Activated naive CD8-positive, alpha-beta T cell treated with anti-CD3 and anti-CD28 coated beads, Interleukin-2, amount 50 U/mL, for 16 hours (primary cell): ENCODE measurements at regions not wholly inside any gene's neighbourhood (a gene's known extent, or its start where the extent isn't known, plus 50 kb on each side); places are given as distances from the start of the nearest gene placed in this dataset.

Experiments
- DNase-seq: peaks from one replicate; pipeline ENCODE4 v3.0.0-alpha.2; 2020; ENCODE audit warnings: low read depth, low spot score

DNA sequence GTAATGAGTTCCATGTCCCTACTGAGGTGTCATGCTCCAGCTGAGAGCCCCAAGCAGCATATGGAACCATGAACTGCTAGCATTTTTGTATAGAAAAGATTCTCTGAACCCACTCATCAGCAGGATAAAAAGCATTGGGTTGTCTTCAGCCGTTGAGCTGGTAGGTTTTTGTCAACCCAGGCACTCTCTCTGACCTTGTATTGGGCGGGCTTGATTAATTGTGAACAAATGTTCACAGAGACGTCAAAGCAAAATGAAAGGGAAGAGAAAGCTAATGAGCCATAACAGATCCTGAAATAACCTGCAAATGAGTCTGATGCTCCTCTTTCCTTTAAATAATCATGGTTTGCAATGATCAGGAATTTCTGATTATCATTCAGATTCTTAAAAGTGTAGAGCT lies 924.7 kb upstream of the CELF2 start:
- no peak for DNase-seq

DNA sequence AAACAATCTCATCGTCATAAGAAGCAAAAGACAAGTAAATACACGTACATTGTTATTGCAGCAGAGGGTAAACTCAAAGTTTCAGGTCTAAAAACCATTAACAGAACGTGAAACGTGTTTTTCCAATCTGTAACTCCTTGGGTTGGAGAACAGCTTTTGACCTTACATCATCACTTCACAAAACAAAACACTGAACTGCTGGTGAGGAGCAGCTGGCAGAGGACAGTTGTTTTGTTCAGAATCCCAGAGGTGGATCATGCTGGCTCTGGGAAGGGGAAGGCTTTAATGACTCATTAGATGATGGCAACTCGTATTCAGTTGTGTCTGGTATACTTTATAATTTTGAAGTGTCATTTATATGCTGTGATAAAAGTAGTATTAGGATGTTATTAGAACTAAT lies 923.0 kb upstream of the CELF2 start:
- DNase-seq: no peak

DNA sequence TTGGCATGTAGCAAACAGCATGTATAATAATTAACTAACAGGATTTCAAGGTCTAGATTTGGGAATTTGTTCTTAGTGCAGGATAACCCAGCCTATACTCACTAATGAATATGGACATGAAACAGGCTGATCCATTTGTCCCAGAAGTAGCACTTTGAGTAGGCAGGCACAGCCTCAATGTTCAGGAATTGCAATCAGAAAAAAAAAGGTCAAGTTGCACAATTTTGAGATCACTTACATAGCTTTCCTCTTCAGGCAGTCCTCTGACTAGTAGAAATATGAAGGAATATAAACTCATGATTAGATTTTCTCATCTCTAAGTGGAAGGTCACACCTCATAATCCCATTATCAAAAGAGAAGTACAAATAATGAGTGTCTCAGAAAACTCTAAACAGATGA lies 921.4 kb upstream of the CELF2 start:
- DNase-seq: no peak

DNA sequence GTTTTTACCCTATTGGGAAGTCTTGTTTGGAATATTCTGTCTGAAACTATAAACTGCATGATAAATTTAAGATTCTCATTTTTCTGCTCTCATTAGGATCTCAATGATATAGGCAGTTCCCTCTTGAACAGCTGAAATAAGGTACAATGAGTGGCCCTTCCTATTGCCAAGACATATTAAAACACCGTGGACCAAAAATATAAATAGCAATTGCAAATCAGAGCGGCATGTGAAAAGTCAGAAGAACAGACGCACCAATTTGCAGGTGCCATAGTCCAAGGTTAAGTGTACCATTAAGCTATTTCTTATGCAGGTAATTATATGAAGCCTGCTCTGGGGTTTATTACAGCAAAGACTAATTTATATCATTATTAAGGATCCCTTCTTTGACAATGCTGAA lies 920.8 kb upstream of the CELF2 start:
- DNase-seq: no peak

DNA sequence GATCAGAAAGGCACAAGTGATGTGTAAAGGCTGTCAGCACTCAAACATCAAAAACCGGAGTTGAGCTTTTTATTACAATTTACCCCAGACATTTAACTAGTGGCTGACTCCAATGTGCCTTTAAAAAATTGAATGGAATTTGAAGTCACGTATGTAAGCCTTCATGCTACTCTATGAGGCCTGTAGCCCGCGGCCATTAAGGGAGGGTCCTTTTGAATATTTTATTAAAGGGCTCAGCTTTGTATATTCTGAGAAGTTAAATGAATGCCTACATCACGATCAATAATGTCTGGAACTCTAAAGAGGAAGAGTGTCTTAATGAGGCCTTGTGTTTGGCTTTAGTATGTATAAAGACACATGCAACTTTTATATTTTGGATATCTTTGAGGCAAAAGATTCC lies 916.6 kb upstream of the CELF2 start:
- no peak for DNase-seq

DNA sequence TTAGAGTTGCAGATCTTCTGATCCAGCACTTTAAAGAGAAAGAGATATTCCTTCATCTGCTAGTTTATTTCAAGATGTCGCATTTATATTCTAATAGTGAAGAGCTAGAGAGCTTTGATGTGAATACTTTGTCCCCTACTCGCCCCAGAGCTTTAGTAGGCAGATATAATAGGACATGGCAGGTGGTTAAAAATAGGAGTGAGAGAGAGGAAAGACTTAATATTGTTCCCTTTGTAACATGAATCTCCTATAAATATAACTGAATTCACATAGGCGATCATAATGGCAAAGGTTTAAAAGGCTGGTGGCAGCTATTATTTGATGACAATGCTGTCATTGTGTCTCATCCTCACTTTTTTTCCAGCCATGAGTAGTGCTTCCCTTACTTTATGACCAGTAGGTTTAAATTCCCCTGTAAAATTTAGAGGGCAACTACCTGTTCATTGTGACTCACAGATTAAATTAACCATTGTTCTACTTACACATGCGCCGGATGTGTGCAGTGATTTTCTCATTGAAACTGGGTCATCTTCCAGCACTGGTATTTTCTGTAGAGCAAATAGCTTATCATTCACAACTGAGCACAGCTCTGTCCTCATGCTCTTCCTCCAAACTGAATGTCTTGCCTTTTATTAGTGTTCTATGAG lies 906.7 kb upstream of the CELF2 start:
- DNase-seq: no peak

DNA sequence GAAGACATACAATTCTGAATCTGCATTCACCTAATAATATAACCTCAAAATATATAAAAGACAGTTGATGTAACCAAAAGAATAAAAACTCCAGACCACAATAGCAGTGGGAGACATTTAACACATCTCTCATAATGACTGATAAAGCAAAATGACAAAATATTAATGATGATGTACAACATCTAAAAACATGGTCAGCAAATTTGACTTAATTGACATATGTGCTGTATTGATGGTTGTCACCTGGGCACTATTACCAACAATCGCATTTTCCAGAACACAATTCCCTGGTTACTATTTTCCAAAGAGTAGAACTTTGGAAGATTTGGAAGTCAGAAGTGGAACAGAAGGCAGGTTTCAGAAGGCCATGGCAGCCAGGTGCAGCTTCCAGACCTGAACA lies 899.5 kb upstream of the CELF2 start:
- DNase-seq: no peak

DNA sequence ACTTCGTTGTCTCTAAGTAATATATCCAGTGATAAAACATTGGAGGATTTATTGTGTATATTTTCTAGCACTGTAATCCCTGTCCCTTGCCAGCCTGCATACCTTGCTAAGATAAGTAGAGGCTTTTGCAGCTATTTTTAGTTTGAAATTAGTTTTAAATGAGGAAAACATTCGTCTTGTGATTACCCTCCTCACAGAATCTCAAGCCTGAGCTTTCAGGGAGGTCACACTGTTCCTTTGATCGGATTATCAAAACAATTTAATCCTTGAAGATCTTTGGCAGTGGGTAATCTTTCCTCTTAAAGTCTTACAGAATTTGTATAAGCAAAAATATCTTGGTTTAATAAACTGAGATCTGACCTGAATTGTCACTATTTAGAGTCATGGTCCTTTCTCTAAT lies 897.0 kb upstream of the CELF2 start:
- DNase-seq: no peak

DNA sequence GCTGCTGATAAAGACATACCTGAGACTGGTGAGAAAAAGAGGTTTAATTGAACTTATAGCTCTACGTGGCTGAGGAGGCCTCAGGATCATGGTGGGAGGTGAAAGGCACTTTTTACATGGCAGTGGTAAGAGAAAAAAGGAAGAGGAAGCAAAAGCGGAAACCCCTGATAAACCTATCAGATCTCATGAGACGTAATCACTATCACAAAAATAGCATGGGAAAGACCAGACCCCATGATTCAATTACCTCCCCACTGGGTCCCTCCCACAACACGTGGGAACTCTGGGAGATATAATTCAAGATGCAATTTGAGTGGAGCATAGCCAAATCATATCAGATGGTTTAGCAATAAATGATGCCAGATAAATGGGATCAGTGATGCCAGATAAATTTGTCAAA lies 892.0 kb upstream of the CELF2 start:
- DNase-seq: no peak

DNA sequence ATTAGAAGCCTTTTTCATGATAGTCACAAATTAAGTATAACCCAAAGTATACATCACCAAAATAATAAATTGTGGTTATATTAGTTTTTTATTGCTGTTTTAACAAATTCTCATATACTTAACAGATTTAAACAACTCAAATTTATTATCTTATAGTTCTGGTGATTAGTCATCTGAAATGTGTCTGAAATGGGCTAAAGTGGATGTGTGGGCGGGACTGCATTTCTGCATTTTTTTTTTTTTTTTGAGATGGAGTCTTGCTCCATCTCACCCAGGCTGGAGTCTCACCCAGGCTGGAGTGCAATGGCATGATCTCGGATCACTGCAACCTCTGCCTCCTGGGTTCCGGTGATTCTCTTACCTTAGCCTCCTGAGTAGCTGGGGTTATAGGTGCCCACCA lies 891.5 kb upstream of the CELF2 start:
- DNase-seq: no peak

DNA sequence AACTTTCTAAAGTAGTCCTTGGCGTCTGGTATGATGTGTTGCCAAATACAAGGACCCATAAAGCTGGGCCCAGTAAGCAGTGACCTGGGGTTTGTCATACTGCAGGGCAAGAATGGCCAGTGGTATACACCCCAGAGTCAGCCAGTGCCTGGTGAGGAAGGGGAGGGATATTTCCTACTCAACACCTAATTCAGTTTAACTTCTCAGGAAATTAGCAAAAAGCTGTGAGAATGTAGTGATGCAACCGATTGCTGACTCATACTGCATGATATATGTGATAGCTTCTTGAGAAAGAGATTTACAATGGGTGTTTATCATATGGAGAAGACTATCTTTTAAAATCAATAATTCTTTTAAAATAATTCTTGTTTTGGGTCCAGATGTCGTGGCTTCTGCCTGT lies 889.3 kb upstream of the CELF2 start:
- DNase-seq: no peak

DNA sequence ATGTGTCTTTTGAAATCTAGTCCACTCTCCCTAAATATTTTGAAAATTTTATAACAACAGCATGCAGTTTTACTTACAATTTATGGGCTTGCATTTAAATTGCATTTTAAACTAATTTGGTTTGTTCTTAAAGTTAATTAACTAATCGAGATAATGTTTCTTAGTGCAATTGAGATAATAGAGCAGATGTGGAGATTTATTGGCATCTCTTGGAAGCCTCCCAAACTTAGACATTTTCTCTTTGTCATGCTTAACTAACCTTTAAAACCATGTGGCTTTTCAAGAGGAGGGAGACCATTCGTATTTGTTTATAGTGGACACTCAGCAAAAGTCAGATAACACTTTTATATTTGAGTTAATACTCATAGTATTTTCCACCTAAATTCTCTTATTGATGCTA lies 887.0 kb upstream of the CELF2 start:
- DNase-seq: no peak

DNA sequence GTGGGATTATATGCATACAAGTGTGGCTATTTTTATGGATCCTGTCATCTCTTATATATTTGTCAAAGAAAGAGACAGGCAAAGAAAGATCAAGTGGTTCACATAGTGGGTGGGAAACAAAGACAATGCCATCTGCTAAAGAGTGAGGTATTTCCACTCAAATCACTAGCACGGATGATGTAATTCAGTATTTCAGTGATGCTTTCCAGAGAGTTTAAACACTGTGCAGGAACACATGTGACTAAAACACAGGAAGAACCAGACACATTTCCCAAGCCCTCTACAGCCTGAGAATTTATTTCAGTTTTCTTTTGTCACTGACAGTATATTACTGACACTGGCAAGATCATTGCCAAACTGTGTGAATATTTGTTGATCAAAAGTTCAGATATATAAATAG lies 885.7 kb upstream of the CELF2 start:
- no peak for DNase-seq

DNA sequence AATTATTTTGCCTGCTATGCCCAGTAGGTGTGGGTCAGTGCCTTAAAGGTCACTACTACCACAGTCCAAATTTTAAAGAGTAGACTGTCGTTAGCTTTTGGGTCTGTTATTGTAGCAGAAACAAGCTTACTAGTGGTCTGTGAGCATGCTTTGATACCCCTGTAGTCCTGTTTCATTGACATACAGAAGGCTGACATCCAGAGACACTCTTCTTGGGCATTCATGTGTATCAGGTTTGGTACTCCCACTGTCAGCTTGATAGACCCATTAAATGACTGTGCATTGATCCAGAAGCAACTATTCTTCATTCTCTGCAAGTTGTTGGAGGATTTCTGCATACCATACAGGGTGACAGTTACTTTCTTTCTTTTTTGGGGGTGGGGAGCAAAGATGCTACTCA lies 884.4 kb upstream of the CELF2 start:
- no peak for DNase-seq

DNA sequence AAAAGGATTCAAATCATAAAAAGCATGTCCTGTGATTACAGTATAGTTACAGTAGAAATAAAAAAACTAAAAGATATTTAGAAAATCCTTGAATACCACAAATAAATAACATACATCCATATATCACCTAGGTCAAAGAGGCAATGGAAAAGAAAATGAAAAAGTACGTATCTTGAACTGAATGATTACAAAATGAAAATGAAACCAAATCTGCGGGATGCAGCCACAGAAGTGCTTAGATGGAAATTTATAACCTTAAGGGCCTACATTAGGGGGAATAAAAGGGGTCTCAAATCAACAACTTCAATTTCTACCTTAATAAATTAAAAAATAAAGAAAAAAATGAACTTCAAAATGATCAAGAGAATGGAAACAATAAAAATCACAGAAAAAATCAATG lies 879.0 kb upstream of the CELF2 start:
- DNase-seq: no peak

DNA sequence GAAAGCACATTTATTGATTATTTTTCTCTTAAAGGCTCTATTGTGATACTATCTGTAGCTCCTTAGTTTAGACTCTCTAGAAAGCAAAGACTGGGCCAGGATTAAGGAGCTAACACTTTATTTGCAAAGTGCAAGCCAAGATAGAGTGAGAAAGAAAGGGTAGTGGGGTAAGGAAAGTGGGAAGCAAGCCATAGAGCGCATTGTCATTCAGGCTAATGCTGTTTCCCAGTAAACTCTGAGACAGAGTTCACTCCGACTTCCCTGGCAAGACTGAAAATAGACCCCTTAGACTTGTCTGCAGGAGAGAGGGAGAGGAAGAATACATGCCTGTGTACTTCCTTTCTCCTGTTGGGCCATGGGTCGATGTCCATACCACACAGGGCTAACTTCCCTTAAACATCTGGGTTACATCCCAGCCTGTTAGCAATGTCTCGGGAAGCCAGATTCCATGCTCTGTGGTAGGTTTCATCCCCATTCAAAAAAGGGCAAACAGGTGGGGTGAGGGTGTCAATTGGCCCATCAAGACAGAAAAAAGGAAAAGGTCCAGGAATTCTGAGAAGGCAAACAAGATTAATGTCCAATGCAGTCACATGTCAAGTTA lies 875.8 kb upstream of the CELF2 start:
- no peak for DNase-seq

DNA sequence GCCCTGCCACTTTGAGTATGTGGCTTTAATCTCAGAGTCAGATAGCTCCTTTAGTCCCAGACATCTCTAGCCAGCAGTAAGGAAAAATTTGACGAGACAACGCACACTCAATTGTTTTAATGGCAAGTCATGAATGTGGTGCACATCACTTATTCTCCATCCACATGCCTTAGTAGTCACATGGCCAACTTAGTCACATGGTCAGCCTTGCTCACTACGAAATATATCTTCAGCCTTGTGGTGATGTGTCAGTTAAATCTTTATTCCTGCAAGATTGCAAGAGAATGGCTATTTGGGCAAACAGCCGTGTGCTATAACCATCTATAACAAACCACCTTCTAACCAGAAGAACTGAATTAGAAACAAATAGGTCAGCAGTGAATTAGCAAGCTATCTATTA lies 871.1 kb upstream of the CELF2 start:
- DNase-seq: no peak

DNA sequence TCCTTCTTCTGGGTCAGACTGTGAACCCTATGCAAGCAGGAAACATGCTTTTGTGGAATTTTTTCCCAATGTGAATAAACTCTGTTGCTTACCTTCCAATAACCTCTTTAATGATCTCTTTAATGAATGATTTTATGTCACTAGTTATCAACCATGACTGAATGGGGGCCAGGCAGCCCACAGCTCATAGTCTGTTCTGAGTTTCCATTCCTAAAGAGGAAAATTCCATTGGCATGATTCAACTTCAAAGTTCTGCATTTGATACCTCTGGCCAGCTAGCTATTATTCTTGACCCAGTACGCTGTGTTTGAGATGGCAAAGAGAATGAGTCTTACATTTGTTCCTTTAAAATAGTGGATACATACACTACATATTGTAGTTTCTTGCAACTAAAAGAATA lies 867.8 kb upstream of the CELF2 start:
- no peak for DNase-seq

DNA sequence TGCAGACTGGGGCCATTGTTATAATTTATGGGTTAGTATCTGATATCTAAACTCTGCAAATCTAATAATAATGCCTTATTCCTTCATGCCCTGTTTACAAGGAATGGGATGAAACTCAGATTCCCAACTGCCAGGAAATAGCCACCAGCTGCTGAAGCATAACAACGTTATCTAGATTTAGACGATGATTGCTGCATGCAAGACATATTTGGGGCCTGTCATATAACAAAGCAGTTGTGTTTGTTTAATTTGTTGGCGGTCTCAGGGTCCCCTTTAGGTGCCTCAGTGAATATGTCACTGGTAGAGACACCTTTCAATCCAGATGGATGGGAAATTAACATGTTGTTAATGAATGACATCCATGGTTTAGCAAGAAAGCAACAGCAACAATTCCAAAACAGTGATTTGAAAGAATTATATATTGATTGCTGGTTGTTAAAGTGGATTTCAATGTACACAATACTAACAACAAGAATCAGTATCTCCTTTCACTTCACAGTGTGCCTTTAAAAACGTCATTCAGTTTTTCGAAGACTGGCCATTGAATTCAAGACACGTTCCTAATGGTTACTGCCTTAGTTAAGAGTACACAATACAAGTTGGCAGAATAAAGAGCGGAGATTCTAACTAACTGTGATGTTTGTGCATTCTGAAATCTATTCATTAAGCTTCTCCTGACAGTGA lies 860.6 kb upstream of the CELF2 start:
- DNase-seq: no peak

DNA sequence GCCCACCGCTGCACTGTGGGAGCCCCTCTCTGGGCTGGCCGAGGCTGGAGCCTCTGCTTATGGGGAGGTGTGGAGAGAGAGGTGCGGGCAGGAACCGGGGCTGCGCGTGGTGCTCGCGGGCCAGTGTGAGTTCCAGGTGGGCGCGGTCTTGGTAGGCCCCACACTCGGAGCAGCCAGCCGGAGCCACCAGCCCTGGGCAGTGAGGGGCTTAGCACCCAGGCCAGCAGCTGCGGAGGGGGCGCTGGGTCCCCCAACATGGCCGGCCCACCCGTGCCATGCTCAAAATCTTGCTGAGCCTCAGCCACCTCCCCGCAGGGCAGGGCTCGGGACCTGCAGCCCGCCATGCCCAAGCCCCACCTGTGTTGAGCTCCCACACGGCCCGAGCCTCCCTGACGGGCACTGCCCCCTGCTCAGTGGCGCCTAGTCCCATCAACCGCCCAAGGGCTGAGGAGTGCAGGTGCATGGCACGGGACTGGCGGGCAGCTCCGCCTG lies 856.8 kb upstream of the CELF2 start:
- no peak for DNase-seq

DNA sequence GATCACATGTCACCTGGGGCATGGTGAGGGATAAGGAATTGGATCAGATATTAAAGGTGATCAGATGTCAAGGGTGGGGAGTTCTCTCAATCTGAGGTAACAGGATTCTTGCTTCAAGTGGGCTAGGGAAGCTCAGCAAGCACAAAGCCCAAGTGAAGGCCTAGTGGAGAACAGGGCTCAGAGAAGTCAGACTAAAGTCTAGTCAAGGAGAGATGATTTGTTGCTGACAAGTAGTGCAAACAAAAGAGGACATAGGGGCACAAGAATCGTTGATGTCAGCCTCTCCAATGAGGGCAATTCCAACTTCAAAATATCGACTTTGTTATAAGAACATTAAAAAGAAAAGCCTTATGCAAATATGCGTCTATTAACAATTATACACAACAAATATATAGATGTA lies 852.8 kb upstream of the CELF2 start:
- DNase-seq: no peak

DNA sequence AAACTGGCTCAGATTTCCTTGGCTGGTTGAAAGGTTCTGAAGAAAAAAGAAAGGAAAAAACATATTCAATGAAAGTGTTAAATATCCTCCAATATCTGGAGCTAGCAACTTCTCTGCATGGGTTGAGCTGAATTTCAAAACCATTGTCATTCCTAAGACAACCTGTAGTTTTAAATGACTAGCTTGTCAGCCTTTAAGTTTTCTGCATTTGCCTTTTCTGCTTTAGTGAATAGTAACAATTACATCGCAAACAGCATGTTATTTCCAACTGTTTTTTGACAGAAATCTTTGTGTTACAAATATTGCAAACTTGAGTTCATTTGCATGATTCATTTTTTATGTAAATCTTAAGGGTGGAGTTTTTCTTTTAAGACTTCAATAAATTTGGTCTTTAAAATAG lies 852.3 kb upstream of the CELF2 start:
- no peak for DNase-seq

DNA sequence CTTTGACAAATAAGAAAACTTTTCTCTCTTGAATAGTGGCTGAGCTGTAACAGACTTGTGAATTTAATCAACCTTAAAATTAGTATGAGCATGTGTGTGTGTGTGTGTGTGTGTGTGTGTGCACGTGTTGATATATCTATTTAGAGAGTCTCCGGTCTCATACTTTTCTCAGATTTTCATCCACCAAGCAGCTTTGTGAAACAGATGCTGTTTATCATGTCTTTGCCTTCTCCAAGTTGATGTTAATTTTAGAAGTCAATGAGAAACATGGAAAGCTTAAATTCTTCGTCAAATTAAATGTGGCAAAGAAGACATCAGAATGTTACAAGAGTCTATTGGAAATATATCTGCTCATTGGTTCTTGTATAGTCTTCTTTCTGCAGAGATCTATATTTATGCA lies 839.2 kb upstream of the CELF2 start:
- DNase-seq: no peak
